T-helper 2 cell treated with Interferon-gamma antibody and Interleukin-4, amounts not matched to agents 5 μg/mL and 100 μg/mL, for 36 hours (primary cell): ENCODE measurements at regions not wholly inside any gene's neighbourhood (a gene's known extent, or its start where the extent isn't known, plus 50 kb on each side); places are given as distances from the start of the nearest gene placed in this dataset.

ENCODE experiments used
- DNase-seq: peaks from one replicate; pipeline ENCODE4 v3.0.0; 2021; ENCODE audit warnings: low spot score
- H3K27ac Mint-ChIP-seq: one replicate; pipeline ENCODE4 v1.8.0; 2021; ENCODE audit warnings: mild to moderate bottlenecking, mixed read lengths
- H3K27me3 Mint-ChIP-seq: one replicate; pipeline ENCODE4 v1.8.0; 2021; ENCODE audit warnings: low read depth, mixed read lengths
- H3K36me3 Mint-ChIP-seq: one replicate; pipeline ENCODE4 v1.8.0; 2021; ENCODE audit warnings: low read depth, mixed read lengths
- H3K4me1 Mint-ChIP-seq: one replicate; pipeline ENCODE4 v1.8.0; 2021; ENCODE audit warnings: low read depth, mixed read lengths
- H3K4me3 Mint-ChIP-seq: one replicate; pipeline ENCODE4 v1.8.0; 2022; ENCODE audit warnings: mild to moderate bottlenecking, moderate library complexity, mixed read lengths
- H3K9me3 Mint-ChIP-seq: one replicate; pipeline ENCODE4 v1.8.0; 2021; ENCODE audit warnings: mixed read lengths

DNA sequence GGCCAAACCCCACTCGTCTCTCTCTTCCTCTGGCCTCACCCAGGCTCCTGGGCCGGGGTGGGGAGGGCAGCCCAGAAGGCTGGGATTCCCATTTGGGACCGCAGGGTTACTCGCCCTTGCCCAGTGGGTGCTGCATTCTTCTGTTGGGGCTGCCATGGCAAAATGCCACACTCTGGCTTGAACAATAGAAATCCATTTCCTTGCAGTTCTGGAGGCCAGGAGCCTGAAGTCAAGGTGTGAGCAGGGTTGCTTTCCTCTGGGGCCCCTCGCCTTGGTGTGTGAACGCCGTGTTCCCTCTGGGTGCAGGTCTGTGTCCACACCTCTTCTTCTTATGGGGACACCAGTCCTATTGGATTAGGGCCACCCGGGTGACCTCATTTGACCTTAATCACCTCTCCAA, 105.8 kb upstream of the GSE1 start:
- H3K36me3 Mint-ChIP-seq, result no peaks in the 10 kb centered on the region
- no peak overlapping the region for H3K27ac Mint-ChIP-seq
- H3K4me1 Mint-ChIP-seq, result no peaks in the 10 kb centered on the region
- no peak for DNase-seq
- no peak overlapping the region for H3K4me3 Mint-ChIP-seq
- no peaks in the 10 kb centered on the region for H3K27me3 Mint-ChIP-seq
- no peaks in the 10 kb centered on the region for H3K9me3 Mint-ChIP-seq

GRCh38 chr16:85508388-85508787, 104.7 kb upstream of the GSE1 start:
- no peak for DNase-seq
- H3K4me1 Mint-ChIP-seq, result no peaks in the 10 kb centered on the region
- no peak overlapping the region for H3K4me3 Mint-ChIP-seq
- H3K27me3 Mint-ChIP-seq, result no peaks in the 10 kb centered on the region
- no peaks in the 10 kb centered on the region for H3K9me3 Mint-ChIP-seq
- no peaks in the 10 kb centered on the region for H3K36me3 Mint-ChIP-seq
- no peak overlapping the region for H3K27ac Mint-ChIP-seq

- no peaks in the 10 kb centered on the region for H3K36me3 Mint-ChIP-seq
- no peak overlapping the region for H3K4me3 Mint-ChIP-seq
- H3K4me1 Mint-ChIP-seq, result no peaks in the 10 kb centered on the region
- no peaks in the 10 kb centered on the region for H3K9me3 Mint-ChIP-seq
- H3K27me3 Mint-ChIP-seq, result no peaks in the 10 kb centered on the region
- DNase-seq, result no peak
- no peak overlapping the region for H3K27ac Mint-ChIP-seq
Measured at GRCh38 chr16:85508993-85509392, 104.1 kb upstream of the GSE1 start.

- no peak overlapping the region for H3K27ac Mint-ChIP-seq
Measured at GRCh38 chr16:85510041-85510659, 103.0 kb upstream of the GSE1 start.

DNA sequence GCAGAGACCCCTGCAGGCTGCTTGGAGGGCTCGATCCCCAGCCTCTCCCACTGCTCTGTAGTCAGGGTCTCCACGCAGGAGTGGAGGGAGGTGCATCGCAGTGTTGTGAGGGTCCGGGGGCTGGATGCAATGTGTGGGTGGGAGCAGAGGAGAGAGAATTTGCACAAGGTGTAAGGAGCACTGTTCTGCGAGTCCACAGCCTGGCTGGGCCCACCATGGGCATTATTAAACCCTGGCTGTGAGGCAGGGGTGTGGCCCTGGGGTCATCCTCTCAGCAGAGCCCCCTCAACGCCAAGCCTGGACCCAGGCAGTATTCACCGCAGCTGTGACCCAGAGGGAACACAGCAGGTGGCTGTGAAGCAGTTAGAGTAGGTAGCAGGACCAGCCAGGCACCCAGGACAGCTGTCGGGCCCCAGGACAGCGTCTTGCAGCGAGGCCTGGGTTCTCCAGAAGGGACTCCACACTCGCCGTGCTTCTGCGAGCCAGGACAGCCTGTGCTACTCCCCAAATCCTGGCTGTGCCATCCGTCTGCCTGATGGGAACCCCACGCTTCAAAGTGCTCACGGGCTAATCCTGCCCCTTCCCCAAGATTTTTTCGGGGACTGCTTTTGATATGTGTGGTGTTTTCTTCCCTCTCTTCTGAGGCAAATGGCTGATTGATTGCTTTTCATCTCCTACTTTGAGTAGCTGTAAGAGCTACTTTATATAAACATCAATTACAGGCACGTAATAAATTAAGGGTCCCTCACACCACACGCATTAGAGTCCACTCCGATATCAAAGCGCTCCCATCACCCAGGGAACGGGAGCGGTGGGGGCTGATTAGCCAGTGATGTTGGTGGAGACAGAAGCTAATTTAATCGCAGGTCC, 100.9 kb upstream of the GSE1 start:
- no peak overlapping the region for H3K27ac Mint-ChIP-seq
- DNase-seq, result no peak
- no peaks in the 10 kb centered on the region for H3K9me3 Mint-ChIP-seq
- no peak overlapping the region for H3K4me3 Mint-ChIP-seq
- no peaks in the 10 kb centered on the region for H3K4me1 Mint-ChIP-seq
- H3K27me3 Mint-ChIP-seq, result no peaks in the 10 kb centered on the region
- no peaks in the 10 kb centered on the region for H3K36me3 Mint-ChIP-seq

More at GRCh38 chr16:85510041-85510659, 103.0 kb upstream of the GSE1 start:
- no peak for DNase-seq
- Mint-ChIP-seq H3K27me3 (no peaks in the 10 kb centered on the region), H3K9me3 (no peaks in the 10 kb centered on the region), H3K4me1 (no peaks in the 10 kb centered on the region), H3K36me3 (no peaks in the 10 kb centered on the region), H3K4me3 (no peak overlapping the region)

DNA sequence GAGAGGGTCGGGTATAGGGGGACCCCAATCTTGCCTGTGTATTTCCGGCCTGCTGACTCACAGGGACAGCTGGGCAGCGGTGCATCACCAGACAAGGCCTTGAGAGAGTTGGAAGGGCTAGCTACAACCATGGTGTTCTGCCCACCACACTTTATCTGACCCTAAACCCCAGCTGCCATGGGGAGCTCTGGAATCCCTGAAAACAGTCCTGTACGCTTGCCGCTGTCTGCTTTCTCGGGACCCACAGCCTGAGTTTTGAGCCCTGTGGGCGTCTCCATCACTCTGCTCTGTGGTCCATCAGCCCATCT, 100.4 kb upstream of the GSE1 start:
- no peaks in the 10 kb centered on the region for H3K4me1 Mint-ChIP-seq
- H3K9me3 Mint-ChIP-seq, result no peaks in the 10 kb centered on the region
- H3K27ac Mint-ChIP-seq, result no peak overlapping the region
- no peak overlapping the region for H3K4me3 Mint-ChIP-seq
- DNase-seq, result no peak
- no peaks in the 10 kb centered on the region for H3K27me3 Mint-ChIP-seq
- no peaks in the 10 kb centered on the region for H3K36me3 Mint-ChIP-seq

GRCh38 chr16:85513180-85513579, 99.9 kb upstream of the GSE1 start:
- Mint-ChIP-seq H3K27me3 (no peaks in the 10 kb centered on the region), H3K4me1 (no peaks in the 10 kb centered on the region), H3K27ac (no peak overlapping the region), H3K4me3 (no peak overlapping the region), H3K36me3 (no peaks in the 10 kb centered on the region), H3K9me3 (no peaks in the 10 kb centered on the region)
- no peak for DNase-seq

- Mint-ChIP-seq H3K27ac (no peak overlapping the region), H3K27me3 (no peaks in the 10 kb centered on the region)
- no peak for DNase-seq
Measured at GRCh38 chr16:85513649-85514048, 99.5 kb upstream of the GSE1 start.

GRCh38 chr16:85514295-85514597, 98.9 kb upstream of the GSE1 start:
- Mint-ChIP-seq H3K36me3 (no peaks in the 10 kb centered on the region), H3K9me3 (no peaks in the 10 kb centered on the region), H3K4me3 (no peak overlapping the region), H3K27me3 (no peaks in the 10 kb centered on the region), H3K27ac (no peak overlapping the region), H3K4me1 (no peaks in the 10 kb centered on the region)
- no peak for DNase-seq

More at GRCh38 chr16:85513649-85514048, 99.5 kb upstream of the GSE1 start:
- Mint-ChIP-seq H3K36me3 (no peaks in the 10 kb centered on the region), H3K9me3 (no peaks in the 10 kb centered on the region), H3K4me3 (no peak overlapping the region), H3K4me1 (no peaks in the 10 kb centered on the region)

DNA sequence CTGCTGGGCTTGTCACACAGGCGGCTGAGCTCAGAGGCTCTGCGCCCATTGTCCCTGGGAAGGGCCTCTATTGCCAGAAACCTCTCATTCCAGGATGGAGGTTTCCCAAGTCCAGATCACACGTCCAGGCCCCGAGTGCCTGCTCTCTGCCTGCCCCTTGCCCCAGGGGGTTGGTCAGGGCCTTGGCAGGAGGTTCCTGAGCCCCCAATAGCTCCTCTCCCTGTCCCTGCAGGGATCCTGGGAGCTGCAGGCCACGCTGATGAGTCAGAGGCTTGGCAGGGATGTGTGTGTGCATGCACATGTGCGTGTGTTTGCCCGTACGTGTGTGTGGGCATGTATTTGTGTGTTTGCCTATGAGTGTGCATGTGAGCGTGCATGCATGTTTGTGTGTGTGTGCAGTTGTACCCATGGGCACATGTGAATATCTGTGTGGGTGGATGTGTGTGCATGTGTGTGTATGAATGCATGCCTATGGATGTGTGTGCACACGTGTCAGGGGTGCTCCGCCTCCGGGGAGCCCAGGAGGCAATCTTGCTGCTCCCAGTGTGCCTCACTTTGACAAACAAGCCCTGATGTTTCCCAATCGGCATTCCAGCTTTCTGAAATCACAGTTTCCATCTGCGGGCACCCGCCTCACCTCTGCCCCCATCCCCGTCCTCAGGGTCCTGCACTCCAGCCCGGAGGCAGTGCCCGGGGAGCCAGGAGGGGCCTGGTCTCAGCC, 98.4 kb upstream of the GSE1 start:
- no peak overlapping the region for H3K27ac Mint-ChIP-seq
- H3K9me3 Mint-ChIP-seq, result no peaks in the 10 kb centered on the region
- no peaks in the 10 kb centered on the region for H3K27me3 Mint-ChIP-seq
- DNase-seq, result no peak
- H3K4me1 Mint-ChIP-seq, result no peaks in the 10 kb centered on the region
- H3K4me3 Mint-ChIP-seq, result no peak overlapping the region
- H3K36me3 Mint-ChIP-seq, result no peaks in the 10 kb centered on the region

- Mint-ChIP-seq H3K27me3 (no peaks in the 10 kb centered on the region), H3K9me3 (no peaks in the 10 kb centered on the region), H3K27ac (no peak overlapping the region), H3K4me1 (no peaks in the 10 kb centered on the region), H3K36me3 (no peaks in the 10 kb centered on the region), H3K4me3 (no peak overlapping the region)
- DNase-seq, result no peak
Measured at GRCh38 chr16:85515319-85515745, 97.8 kb upstream of the GSE1 start.

DNA sequence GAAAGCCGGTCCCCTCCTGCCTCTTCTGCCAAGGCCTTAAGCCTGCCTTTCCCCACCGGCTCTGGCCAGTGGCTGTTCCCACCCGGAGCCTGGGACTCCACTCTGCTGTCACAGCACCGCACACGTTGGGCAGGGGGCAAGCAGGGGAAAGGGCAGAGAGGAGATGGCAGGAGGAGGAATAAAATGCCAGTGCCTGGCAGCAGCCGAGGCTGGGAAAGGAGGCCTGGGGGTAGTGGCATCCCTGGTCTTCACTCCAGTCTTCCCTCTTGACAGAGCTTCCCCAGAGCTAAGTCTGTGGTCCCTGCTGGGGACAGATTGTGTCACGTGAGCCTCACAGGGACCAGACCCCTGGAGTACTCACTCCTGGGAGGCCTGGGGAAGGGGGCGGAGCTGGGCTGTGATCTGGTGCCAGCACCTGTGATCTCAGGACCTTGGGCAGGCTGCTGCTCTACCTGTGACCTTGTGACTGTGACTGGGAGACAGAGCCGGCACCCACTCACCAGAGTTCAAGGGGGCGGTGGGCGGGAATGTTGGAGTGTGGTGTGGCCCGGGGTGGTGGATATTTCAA, 97.2 kb upstream of the GSE1 start:
- Mint-ChIP-seq H3K4me1 (no peaks in the 10 kb centered on the region), H3K4me3 (no peak overlapping the region), H3K9me3 (no peaks in the 10 kb centered on the region), H3K27me3 (no peaks in the 10 kb centered on the region), H3K27ac (no peak overlapping the region), H3K36me3 (no peaks in the 10 kb centered on the region)
- no peak for DNase-seq

DNA sequence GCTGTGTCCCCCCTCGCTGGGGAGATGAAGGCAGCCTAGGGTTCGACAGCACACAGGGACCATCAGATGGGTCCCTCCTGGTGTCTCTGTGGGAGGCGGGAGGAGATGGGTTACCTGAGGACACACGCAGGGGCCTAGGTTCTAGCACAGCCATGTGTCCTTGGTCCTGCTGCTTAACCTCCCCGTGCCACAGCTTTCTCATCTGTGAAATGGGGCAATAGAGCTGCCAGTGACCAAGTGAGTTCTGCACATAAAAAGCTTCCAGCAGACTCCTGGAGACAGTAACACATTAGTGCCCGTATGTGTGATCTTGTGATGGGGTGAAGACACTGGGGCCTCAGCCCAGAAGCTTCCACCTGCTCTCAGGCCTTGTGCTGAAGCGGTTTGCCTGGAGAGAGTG, 96.0 kb upstream of the GSE1 start:
- H3K4me3 Mint-ChIP-seq, result no peak overlapping the region
- no peaks in the 10 kb centered on the region for H3K36me3 Mint-ChIP-seq
- H3K9me3 Mint-ChIP-seq, result no peaks in the 10 kb centered on the region
- H3K27ac Mint-ChIP-seq, result no peak overlapping the region
- no peaks in the 10 kb centered on the region for H3K4me1 Mint-ChIP-seq
- H3K27me3 Mint-ChIP-seq, result no peaks in the 10 kb centered on the region
- DNase-seq, result no peak

- no peak overlapping the region for H3K4me3 Mint-ChIP-seq
- DNase-seq, result no peak
- H3K4me1 Mint-ChIP-seq, result no peaks in the 10 kb centered on the region
- H3K9me3 Mint-ChIP-seq, result no peaks in the 10 kb centered on the region
- no peak overlapping the region for H3K27ac Mint-ChIP-seq
- no peaks in the 10 kb centered on the region for H3K36me3 Mint-ChIP-seq
- H3K27me3 Mint-ChIP-seq, result no peaks in the 10 kb centered on the region
Measured at GRCh38 chr16:85517563-85518179, 95.5 kb upstream of the GSE1 start.
